ENCODE measurements at regions not wholly inside any gene's neighbourhood (a gene's known extent, or its start where the extent isn't known, plus 50 kb on each side); places are given as distances from the start of the nearest gene placed in this dataset.

DNA sequence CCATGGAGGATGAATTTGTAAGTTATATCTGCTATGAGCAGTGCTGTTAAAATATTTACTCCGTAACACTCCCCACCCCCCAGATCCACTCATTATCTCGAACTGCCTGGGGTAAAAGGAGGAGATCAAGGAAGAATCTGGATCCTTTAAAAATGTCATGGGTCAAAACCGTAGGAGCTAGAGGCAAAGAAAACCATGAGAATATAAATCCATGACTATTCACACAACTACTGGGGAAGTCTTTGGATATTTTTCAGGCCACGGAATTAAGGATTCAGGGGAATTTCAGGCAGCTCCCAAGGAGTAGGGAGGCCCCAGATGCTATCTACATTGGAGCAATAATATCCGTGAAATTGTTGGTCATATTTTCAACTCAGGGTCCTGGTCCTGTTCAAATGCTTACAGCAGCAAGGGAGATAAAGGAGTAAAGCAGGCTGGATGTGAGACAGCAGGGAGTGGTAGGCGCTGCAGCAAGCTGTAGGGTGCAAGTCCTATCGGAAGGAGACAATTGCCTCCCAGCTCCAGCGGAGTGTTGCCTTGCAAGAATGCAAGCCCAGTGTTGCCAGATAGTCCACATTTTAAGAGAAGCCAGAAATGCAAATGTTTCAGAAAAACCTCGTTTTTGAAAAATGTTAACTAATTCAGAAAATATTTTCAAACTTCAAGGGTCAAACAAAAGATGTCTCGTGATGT lies 116.2 kb upstream of the KIT start:
- TF ChIP-seq, protein P1, sequence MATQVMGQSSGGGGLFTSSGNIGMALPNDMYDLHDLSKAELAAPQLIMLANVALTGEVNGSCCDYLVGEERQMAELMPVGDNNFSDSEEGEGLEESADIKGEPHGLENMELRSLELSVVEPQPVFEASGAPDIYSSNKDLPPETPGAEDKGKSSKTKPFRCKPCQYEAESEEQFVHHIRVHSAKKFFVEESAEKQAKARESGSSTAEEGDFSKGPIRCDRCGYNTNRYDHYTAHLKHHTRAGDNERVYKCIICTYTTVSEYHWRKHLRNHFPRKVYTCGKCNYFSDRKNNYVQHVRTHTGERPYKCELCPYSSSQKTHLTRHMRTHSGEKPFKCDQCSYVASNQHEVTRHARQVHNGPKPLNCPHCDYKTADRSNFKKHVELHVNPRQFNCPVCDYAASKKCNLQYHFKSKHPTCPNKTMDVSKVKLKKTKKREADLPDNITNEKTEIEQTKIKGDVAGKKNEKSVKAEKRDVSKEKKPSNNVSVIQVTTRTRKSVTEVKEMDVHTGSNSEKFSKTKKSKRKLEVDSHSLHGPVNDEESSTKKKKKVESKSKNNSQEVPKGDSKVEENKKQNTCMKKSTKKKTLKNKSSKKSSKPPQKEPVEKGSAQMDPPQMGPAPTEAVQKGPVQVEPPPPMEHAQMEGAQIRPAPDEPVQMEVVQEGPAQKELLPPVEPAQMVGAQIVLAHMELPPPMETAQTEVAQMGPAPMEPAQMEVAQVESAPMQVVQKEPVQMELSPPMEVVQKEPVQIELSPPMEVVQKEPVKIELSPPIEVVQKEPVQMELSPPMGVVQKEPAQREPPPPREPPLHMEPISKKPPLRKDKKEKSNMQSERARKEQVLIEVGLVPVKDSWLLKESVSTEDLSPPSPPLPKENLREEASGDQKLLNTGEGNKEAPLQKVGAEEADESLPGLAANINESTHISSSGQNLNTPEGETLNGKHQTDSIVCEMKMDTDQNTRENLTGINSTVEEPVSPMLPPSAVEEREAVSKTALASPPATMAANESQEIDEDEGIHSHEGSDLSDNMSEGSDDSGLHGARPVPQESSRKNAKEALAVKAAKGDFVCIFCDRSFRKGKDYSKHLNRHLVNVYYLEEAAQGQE (IDR thresholded peaks at IDR 0.05; ENCODE audit: insufficient read depth in 1 of 2, low read depth in 2 of 2, low read length in 2 of 2), result no peak
- TF ChIP-seq SIN3A (IDR thresholded peaks at IDR 0.05; ENCODE audit: borderline replicate concordance, insufficient read depth, low read length) (no peak), POLR2AphosphoS5 (IDR thresholded peaks at IDR 0.05; ENCODE audit: low read depth, low read length) (no peak)
